A549 (cell line): ENCODE measurements at regions not wholly inside any gene's neighbourhood (a gene's known extent, or its start where the extent isn't known, plus 50 kb on each side); places are given as distances from the start of the nearest gene placed in this dataset.

Experiments used
- CBX2 ChIP-seq: fragments of 200-600 bp; sonication (generic); IDR thresholded peaks from 2 replicates; pipeline ENCODE4 v1.6.1; 2016; ENCODE audit warnings: low read depth, mild to moderate bottlenecking, borderline replicate concordance
- CHD2 ChIP-seq: fragments of 150-350 bp; IDR thresholded peaks from 2 replicates; pipeline ENCODE4 v1.6.1; 2014; ENCODE audit warnings: low read length; ENCODE audit not compliant: partially characterized antibody
- CTCF ChIP-seq: fragments of >200 bp; sonication (Bioruptor Twin); formaldehyde crosslinking; IDR thresholded peaks from 3 replicates; pipeline ENCODE4 v1.5.1; 2016
- EP300 ChIP-seq, 2 experiments: fragments of >200 bp; sonication (Bioruptor Twin); formaldehyde crosslinking; IDR thresholded peaks; 2 replicates in 1 of 2; 3 replicates in 1 of 2; pipeline ENCODE4 v1.6.1; 2016 to 2017
- JUNB ChIP-seq: fragments of >200 bp; sonication (Bioruptor Twin); formaldehyde crosslinking; IDR thresholded peaks from 2 replicates; pipeline ENCODE4 v1.6.1; 2016
- MAFK ChIP-seq: fragments of 450-650 bp; IDR thresholded peaks from 2 replicates; pipeline ENCODE4 v1.6.1; 2014; ENCODE audit not compliant: partially characterized antibody
- MAX ChIP-seq: IDR thresholded peaks from 2 replicates; pipeline ENCODE4 v1.6.1; 2012
- POLR2A ChIP-seq: IDR thresholded peaks from 2 replicates; pipeline ENCODE4 v1.6.1; 2012; ENCODE audit warnings: mild to moderate bottlenecking, low read length
- RAD21 ChIP-seq, 2 experiments: fragments of >200 bp in 1 of 2; sonication (Bioruptor Twin) in 1 of 2; formaldehyde crosslinking in 1 of 2; IDR thresholded peaks in 1 of 2; conservative IDR thresholded peaks in 1 of 2; 2 replicates in 1 of 2; 3 replicates in 1 of 2; pipeline ENCODE4 v1.6.1; 2012 to 2018; ENCODE audit warnings: inconsistent platforms in 1 of 2
- RCOR1 ChIP-seq: fragments of 150-350 bp; IDR thresholded peaks from 2 replicates; pipeline ENCODE4 v1.6.1; 2014; ENCODE audit warnings: antibody characterized with exemption, low read length, low read depth
- RFX5 ChIP-seq: fragments of 450-650 bp; IDR thresholded peaks from 2 replicates; pipeline ENCODE4 v1.7.1; 2014; ENCODE audit warnings: antibody characterized with exemption, mild to moderate bottlenecking, moderate library complexity
- SMC3 ChIP-seq: fragments of >200 bp; sonication (Bioruptor Twin); formaldehyde crosslinking; IDR thresholded peaks from 3 replicates; pipeline ENCODE4 v1.6.1; 2018; ENCODE audit warnings: inconsistent platforms
- TFCP2L1 ChIP-seq: fragments of 250-450 bp; sonication (Bioruptor Pico); IDR thresholded peaks from 2 replicates; pipeline ENCODE4 v1.5.0; 2021; ENCODE audit warnings: mild to moderate bottlenecking

DNA sequence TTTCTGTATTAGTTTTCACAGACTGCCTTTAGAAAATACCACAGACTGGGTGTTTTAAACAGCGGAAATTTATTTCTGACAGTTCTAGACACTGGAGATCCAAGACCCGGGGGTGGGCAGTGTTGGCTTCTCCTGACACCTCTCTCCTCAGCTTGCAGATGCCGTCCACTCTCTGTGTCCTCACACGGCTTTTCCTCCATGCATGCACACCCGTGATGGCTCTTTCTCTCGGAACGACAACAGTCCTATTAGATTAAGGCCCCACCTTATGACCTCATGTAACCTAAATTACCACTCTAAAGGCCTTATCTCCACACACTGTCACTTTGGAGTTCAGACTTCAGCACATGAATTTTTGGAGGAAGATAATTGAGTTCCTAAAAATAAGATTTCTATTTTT lies 142.9 kb upstream of the VWC2 start:
- no peak for TF ChIP-seq CTCF
- TF ChIP-seq RCOR1: no peak
- TF ChIP-seq POLR2A: no peak
- TF ChIP-seq CHD2: no peak
- TF ChIP-seq EP300 (IDR thresholded peaks at IDR 0.05): no peak
- no peak for TF ChIP-seq JUNB
- TF ChIP-seq MAFK: no peak
- TF ChIP-seq RAD21 (conservative IDR thresholded peaks at IDR 0.05 in 1 of 2, IDR thresholded peaks at IDR 0.05 in 1 of 2): no peak
- no peak for TF ChIP-seq SMC3
- TF ChIP-seq MAX: no peak
- TF ChIP-seq CBX2: no peak
- TF ChIP-seq RFX5: no peak
- TF ChIP-seq TFCP2L1 (CRISPR knock-in tag): no peak
